ENCODE measurements at regions not wholly inside any gene's neighbourhood (a gene's known extent, or its start where the extent isn't known, plus 50 kb on each side); places are given as distances from the start of the nearest gene placed in this dataset.

DNA sequence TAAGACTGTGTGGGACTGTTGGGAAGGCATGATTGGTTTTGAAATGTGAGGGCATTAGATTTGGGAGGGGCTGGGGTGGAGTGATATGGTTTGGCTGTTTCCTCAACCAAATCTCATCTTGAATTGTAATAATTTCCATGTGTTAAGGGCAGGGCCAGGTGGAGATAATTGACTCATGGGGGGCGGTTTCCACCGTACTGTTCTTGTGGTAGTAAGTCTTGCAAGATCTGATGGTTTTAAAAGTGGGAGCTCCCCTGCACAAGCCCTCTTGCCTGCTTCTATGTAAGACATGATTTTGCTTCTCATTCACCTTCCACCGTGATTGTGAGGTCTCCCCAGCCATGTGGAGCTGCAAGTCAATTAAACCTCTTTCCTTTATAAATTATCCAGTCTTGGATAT, 76.6 kb upstream of the PPFIA2 start:
- Histone ChIP-seq H3K36me3 (ENCODE audit: control insufficient read depth in 3 of 3, insufficient read depth in 2 of 3, low read depth in 1 of 3, low read length in 3 of 3) (no peaks in the 10 kb centered on the region), H3K9me3 (ENCODE audit: control insufficient read depth in 2 of 2, insufficient read depth in 1 of 2, low read depth in 1 of 2, low read length in 1 of 2) (peaks cover 0 to 5% of the 10 kb centered on the region in 2 donors), H3K27me3 (ENCODE audit: control insufficient read depth in 3 of 3, insufficient read depth in 3 of 3, low read length in 3 of 3) (no peaks in the 10 kb centered on the region), H3K4me3 (ENCODE audit: low read depth in 1 of 3, low read length in 3 of 3) (no peak overlapping the region), H3K27ac (ENCODE audit: low read depth in 1 of 3, low read length in 2 of 3) (no peak overlapping the region), H3K4me1 (ENCODE audit: control insufficient read depth in 3 of 3, insufficient read depth in 2 of 3, low read depth in 1 of 3, low read length in 2 of 3) (no peaks in the 10 kb centered on the region)
- DNase-seq (no peak), FAIRE-seq (no peak)
- WGBS, 3 donors = 77 to 82% (median 79%) methylated on average over 3 of the region's 3 CpGs

GRCh38 chr12:81819991-81820633, 61.0 kb upstream of the PPFIA2 start:
- FAIRE-seq = no peak
- H3K36me3 ChIP-seq (ENCODE audit: control insufficient read depth in 3 of 3, insufficient read depth in 2 of 3, low read depth in 1 of 3, low read length in 3 of 3) = no peaks in the 10 kb centered on the region
- H3K9me3 ChIP-seq (ENCODE audit: control insufficient read depth in 2 of 2, insufficient read depth in 1 of 2, low read depth in 1 of 2, low read length in 1 of 2) = no peaks in the 10 kb centered on the region

GRCh38 chr12:81815611-81816010, 56.5 kb upstream of the PPFIA2 start:
- DNase-seq (no peak), FAIRE-seq (no peak)
- no peaks in the 10 kb centered on the region for H3K27me3 ChIP-seq (ENCODE audit: control insufficient read depth in 3 of 3, insufficient read depth in 3 of 3, low read length in 3 of 3)
- H3K36me3 ChIP-seq (ENCODE audit: control insufficient read depth in 3 of 3, insufficient read depth in 2 of 3, low read depth in 1 of 3, low read length in 3 of 3) = no peaks in the 10 kb centered on the region
- H3K4me3 ChIP-seq (ENCODE audit: low read depth in 1 of 3, low read length in 3 of 3) = no peak overlapping the region
- H3K27ac ChIP-seq (ENCODE audit: low read depth in 1 of 3, low read length in 2 of 3) = no peak overlapping the region
- H3K9me3 ChIP-seq (ENCODE audit: control insufficient read depth in 2 of 2, insufficient read depth in 1 of 2, low read depth in 1 of 2, low read length in 1 of 2) = peaks cover 0 to 13% of the 10 kb centered on the region in 2 donors
- WGBS, 3 donors = 55 to 89% (median 76%) methylated on average over 2 of the region's 2 CpGs
- no peaks in the 10 kb centered on the region for H3K4me1 ChIP-seq (ENCODE audit: control insufficient read depth in 3 of 3, insufficient read depth in 2 of 3, low read depth in 1 of 3, low read length in 2 of 3)

More at GRCh38 chr12:81819991-81820633, 61.0 kb upstream of the PPFIA2 start:
- no peak for DNase-seq
- Histone ChIP-seq H3K27me3 (ENCODE audit: control insufficient read depth in 3 of 3, insufficient read depth in 3 of 3, low read length in 3 of 3) (no peaks in the 10 kb centered on the region), H3K4me3 (ENCODE audit: low read depth in 1 of 3, low read length in 3 of 3) (no peak overlapping the region), H3K27ac (ENCODE audit: low read depth in 1 of 3, low read length in 2 of 3) (no peak overlapping the region), H3K4me1 (ENCODE audit: control insufficient read depth in 3 of 3, insufficient read depth in 2 of 3, low read depth in 1 of 3, low read length in 2 of 3) (no peaks in the 10 kb centered on the region)

GRCh38 chr12:81811778-81812125, 52.6 kb upstream of the PPFIA2 start:
- no peak for FAIRE-seq
- no peak for DNase-seq
- H3K4me1 ChIP-seq (ENCODE audit: control insufficient read depth in 3 of 3, insufficient read depth in 2 of 3, low read depth in 1 of 3, low read length in 2 of 3) = no peaks in the 10 kb centered on the region
- H3K27ac ChIP-seq (ENCODE audit: low read depth in 1 of 3, low read length in 2 of 3) = no peak overlapping the region
- H3K27me3 ChIP-seq (ENCODE audit: control insufficient read depth in 3 of 3, insufficient read depth in 3 of 3, low read length in 3 of 3) = no peaks in the 10 kb centered on the region
- H3K9me3 ChIP-seq (ENCODE audit: control insufficient read depth in 2 of 2, insufficient read depth in 1 of 2, low read depth in 1 of 2, low read length in 1 of 2) = peaks cover 0 to 13% of the 10 kb centered on the region in 2 donors
- H3K4me3 ChIP-seq (ENCODE audit: low read depth in 1 of 3, low read length in 3 of 3) = no peak overlapping the region
- WGBS, 3 donors = 72 to 88% (median 83%) methylated on average over 5 of the region's 5 CpGs
- no peaks in the 10 kb centered on the region for H3K36me3 ChIP-seq (ENCODE audit: control insufficient read depth in 3 of 3, insufficient read depth in 2 of 3, low read depth in 1 of 3, low read length in 3 of 3)

DNA sequence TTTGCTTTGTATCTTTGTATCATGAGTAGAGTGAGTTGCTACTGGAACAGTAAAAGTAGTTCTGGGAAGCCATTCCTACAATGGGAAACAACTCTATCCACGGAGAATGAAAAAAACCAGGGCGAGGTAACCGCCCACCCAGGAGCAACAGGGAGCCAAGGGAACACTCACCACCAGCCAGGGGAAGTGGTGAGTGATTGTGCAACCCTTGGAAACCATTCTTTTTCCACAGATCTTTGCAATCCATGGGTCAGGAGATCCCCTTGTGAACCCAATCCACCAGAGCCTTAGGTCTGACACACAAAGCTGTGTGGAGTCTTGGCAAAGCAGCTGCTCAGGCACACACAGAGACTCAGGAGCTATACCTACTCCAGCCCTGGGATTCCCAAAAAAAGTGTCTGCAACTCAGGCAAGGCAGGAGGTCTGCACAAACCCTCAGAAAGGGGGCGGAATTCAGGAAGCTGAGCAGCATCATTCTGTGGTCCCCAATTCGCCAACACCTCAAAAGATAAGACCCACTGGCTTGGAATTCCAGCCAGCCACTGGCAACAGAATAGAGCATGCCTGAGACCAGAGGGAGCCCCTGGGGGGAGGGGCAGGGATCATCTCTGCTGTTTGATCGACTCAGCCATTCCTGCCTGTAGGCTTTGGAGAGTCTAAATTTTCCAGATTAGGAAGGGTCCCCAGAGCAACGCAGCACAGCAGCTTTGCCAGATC, 52.1 kb upstream of the PPFIA2 start:
- H3K36me3 ChIP-seq (ENCODE audit: control insufficient read depth in 3 of 3, insufficient read depth in 2 of 3, low read depth in 1 of 3, low read length in 3 of 3) = no peaks in the 10 kb centered on the region
- WGBS, 3 donors = 77 to 85% (median 82%) methylated on average over 7 of the region's 7 CpGs

DNA sequence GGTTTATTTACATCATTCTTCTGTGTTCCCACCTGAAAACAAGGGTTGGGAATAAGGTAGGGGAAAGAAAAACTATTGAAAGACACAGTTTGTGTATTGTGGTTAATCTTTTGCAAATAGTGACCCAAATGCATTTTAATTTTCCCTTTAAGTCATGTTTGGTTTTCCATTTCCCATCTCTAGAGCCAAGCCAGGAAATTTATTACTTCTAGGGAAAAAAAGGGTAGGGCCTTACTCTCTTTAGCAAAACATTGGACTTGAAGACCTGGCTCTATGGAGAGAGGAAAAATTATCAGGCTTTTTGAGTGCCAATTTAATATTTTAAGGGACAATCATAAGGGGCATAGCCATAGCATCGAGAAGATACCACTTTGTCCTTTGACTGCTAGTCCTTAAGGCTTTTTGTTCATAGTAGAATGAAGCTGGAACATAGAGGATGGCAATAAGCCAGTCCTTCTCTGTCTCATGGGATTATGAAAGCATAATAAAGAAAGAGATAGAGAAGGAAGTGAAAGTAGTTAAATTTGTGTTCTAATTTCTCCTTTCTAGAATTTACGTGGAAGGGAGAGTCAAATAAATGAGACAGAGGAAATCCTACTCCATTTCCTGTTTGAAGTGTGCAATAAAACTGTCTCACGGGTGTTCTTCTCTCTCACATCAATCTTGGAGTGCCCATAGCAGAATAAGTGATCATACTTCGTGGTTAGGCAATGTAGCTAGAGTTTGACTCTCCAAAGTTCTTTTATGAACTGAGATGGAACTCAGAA, 50.9 kb upstream of the PPFIA2 start:
- H3K36me3 ChIP-seq (ENCODE audit: control insufficient read depth in 3 of 3, insufficient read depth in 2 of 3, low read depth in 1 of 3, low read length in 3 of 3) = no peaks in the 10 kb centered on the region
- FAIRE-seq (no peak), DNase-seq (no peak)
- 31 to 37% (median 35%) methylated on average over 4 of the region's 4 CpGs for WGBS, 3 donors
- H3K4me3 ChIP-seq (ENCODE audit: low read depth in 1 of 3, low read length in 3 of 3) = no peak overlapping the region
- peaks cover 0 to 13% of the 10 kb centered on the region in 2 donors for H3K9me3 ChIP-seq (ENCODE audit: control insufficient read depth in 2 of 2, insufficient read depth in 1 of 2, low read depth in 1 of 2, low read length in 1 of 2)
- H3K27me3 ChIP-seq (ENCODE audit: control insufficient read depth in 3 of 3, insufficient read depth in 3 of 3, low read length in 3 of 3) = no peaks in the 10 kb centered on the region
- no peak overlapping the region for H3K27ac ChIP-seq (ENCODE audit: low read depth in 1 of 3, low read length in 2 of 3)
- no peaks in the 10 kb centered on the region for H3K4me1 ChIP-seq (ENCODE audit: control insufficient read depth in 3 of 3, insufficient read depth in 2 of 3, low read depth in 1 of 3, low read length in 2 of 3)

More for the DNA sequence above, 52.1 kb upstream of the PPFIA2 start:
- peaks cover 0 to 13% of the 10 kb centered on the region in 2 donors for H3K9me3 ChIP-seq (ENCODE audit: control insufficient read depth in 2 of 2, insufficient read depth in 1 of 2, low read depth in 1 of 2, low read length in 1 of 2)
- FAIRE-seq (no peak), DNase-seq (no peak)
- no peaks in the 10 kb centered on the region for H3K27me3 ChIP-seq (ENCODE audit: control insufficient read depth in 3 of 3, insufficient read depth in 3 of 3, low read length in 3 of 3)
- no peak overlapping the region for H3K27ac ChIP-seq (ENCODE audit: low read depth in 1 of 3, low read length in 2 of 3)
- no peak overlapping the region for H3K4me3 ChIP-seq (ENCODE audit: low read depth in 1 of 3, low read length in 3 of 3)
- no peaks in the 10 kb centered on the region for H3K4me1 ChIP-seq (ENCODE audit: control insufficient read depth in 3 of 3, insufficient read depth in 2 of 3, low read depth in 1 of 3, low read length in 2 of 3)

- Histone ChIP-seq H3K4me1 (ENCODE audit: control insufficient read depth in 3 of 3, insufficient read depth in 2 of 3, low read depth in 1 of 3, low read length in 2 of 3) (no peaks in the 10 kb centered on the region), H3K27me3 (ENCODE audit: control insufficient read depth in 3 of 3, insufficient read depth in 3 of 3, low read length in 3 of 3) (no peaks in the 10 kb centered on the region), H3K27ac (ENCODE audit: low read depth in 1 of 3, low read length in 2 of 3) (no peak overlapping the region), H3K9me3 (ENCODE audit: control insufficient read depth in 2 of 2, insufficient read depth in 1 of 2, low read depth in 1 of 2, low read length in 1 of 2) (peaks cover 0 to 13% of the 10 kb centered on the region in 2 donors), H3K36me3 (ENCODE audit: control insufficient read depth in 3 of 3, insufficient read depth in 2 of 3, low read depth in 1 of 3, low read length in 3 of 3) (no peaks in the 10 kb centered on the region), H3K4me3 (ENCODE audit: low read depth in 1 of 3, low read length in 3 of 3) (no peak overlapping the region)
- DNase-seq (no peak), FAIRE-seq (no peak)
- 73 to 80% (median 75%) methylated on average over 4 of the region's 4 CpGs for WGBS, 3 donors
Observed at GRCh38 chr12:81809113-81809777, 50.1 kb upstream of the PPFIA2 start.

Data from small intestine (tissue), 7 donors.